Spinal cord (tissue), 9 donors: ENCODE measurements at regions not wholly inside any gene's neighbourhood (a gene's known extent, or its start where the extent isn't known, plus 50 kb on each side); places are given as distances from the start of the nearest gene placed in this dataset.

ENCODE experiments used
- DNase-seq, 6 donors: peaks; one replicate each; pipeline versions ENCODE4 v3.0.0 to v3.0.0-alpha.2; 2013 to 2015; ENCODE audit warnings: low spot score in 6 of 6, low read depth in 4 of 6
- H3K27ac ChIP-seq: one replicate; pipeline ENCODE4 v1.5.1; 2013; ENCODE audit warnings: low read depth, low read length, control low read depth
- H3K27me3 ChIP-seq: one replicate; pipeline ENCODE4 v1.6.1; 2013; ENCODE audit warnings: low read length; ENCODE audit not compliant: control insufficient read depth, insufficient read depth
- H3K36me3 ChIP-seq: one replicate; pipeline ENCODE4 v1.6.1; 2013; ENCODE audit warnings: low read length; ENCODE audit not compliant: control insufficient read depth, insufficient read depth
- H3K4me1 ChIP-seq: one replicate; pipeline ENCODE4 v1.6.1; 2013; ENCODE audit warnings: low read length; ENCODE audit not compliant: control insufficient read depth, insufficient read depth
- H3K4me3 ChIP-seq: one replicate; pipeline ENCODE4 v1.5.1; 2013; ENCODE audit warnings: low read depth, low read length, control low read depth
- H3K9me3 ChIP-seq: one replicate; pipeline ENCODE4 v1.6.1; 2013; ENCODE audit warnings: low read length; ENCODE audit not compliant: control insufficient read depth, insufficient read depth
- WGBS: methylation state at CpG from one replicate; pipeline ENCODE4 v1.1.5; 2013; ENCODE audit warnings: missing lambda C conversion rate; ENCODE audit not compliant: insufficient coverage; 5-methylcytosine and 5-hydroxymethylcytosine counted together
- donor health status: healthy.

- H3K4me1 ChIP-seq: peaks cover 2% of the 10 kb centered on the region
- no peaks in the 10 kb centered on the region for H3K9me3 ChIP-seq
- no CpG with 5 or more reads among the region's 2 CpGs for WGBS
- no peak overlapping the region for H3K4me3 ChIP-seq
- H3K36me3 ChIP-seq: no peaks in the 10 kb centered on the region
- no peak for DNase-seq
- peak overlapping the region; percentile 71 for H3K27ac ChIP-seq
- H3K27me3 ChIP-seq: no peaks in the 10 kb centered on the region
Measured at GRCh38 chr7:116355424-116355765, 144.1 kb upstream of the CAV2 start.

- Histone ChIP-seq H3K27me3 (no peaks in the 10 kb centered on the region), H3K9me3 (no peaks in the 10 kb centered on the region), H3K27ac (peak overlapping the region; percentile 71), H3K4me3 (no peak overlapping the region), H3K4me1 (peaks cover 2% of the 10 kb centered on the region), H3K36me3 (no peaks in the 10 kb centered on the region)
- no peak for DNase-seq
- 86% methylated on average over 1 of the region's 1 CpG for WGBS
Measured at GRCh38 chr7:116356333-116356965, 143.1 kb upstream of the CAV2 start.

DNA sequence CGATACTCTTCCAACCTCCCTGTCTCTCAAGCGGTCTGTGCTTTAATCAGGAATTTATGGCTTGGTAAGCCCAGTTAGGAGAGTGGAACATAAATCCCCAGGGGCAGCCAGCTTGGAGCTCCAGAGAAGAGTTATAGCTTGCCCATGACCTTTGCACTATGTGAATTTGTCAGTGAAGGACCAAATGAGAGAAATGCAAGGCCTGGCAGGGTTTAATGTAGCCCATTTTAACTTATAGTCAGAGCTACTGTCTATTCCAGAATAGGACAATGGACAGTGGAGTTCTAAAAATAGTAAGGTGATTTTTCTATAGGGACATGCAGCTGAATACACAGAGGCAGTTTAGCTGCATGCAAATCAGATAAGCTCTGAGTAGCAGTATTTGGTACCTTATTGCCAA lies 142.6 kb upstream of the CAV2 start:
- Histone ChIP-seq H3K4me1 (peaks cover 2% of the 10 kb centered on the region), H3K4me3 (no peak overlapping the region), H3K27me3 (no peaks in the 10 kb centered on the region), H3K36me3 (no peaks in the 10 kb centered on the region), H3K27ac (peak overlapping the region; percentile 8), H3K9me3 (no peaks in the 10 kb centered on the region)
- peak in 2 of 6 donors; percentile 52 to 68 for DNase-seq
- WGBS: no CpG with 5 or more reads among the region's 2 CpGs

DNA sequence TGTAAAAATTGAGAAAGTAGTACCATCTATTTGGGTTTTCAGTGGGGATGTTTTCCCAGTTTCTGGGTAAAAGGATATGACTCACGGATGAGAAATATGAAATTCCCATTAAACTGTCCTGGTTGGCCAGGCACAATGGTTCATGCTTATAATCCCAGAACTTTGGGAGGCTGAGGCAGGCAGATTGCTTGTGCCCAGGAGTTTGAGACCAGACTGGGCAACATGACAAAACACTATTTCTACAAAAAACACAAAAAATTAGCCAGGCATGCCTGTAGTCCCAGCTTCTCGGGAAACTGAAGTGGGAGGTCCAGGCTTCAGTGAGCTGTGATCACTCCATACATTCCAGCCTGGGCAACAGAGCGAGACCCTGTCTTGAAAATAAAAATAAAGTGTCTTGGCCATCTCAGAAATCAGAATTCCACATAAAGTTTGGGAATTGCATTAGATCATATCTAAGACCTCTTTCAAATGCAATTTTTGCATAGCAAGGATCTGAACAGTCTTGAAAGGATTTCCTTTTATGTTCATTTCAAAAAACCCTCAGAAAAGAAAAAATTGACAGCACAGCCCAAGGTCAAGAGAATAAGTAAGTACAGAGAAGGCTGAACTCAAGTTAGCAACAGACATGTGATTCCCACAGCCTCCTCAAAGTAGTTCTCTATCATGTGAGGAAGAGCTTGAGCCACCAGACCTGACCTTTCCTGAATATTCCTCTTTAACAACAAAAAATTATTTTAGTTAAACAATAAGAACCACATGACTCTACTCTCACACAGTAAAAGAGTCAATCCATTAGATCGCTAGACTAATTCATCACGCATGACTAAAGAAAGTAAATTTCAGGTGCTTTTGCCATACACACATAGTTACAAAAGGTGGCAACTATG lies 141.5 kb upstream of the CAV2 start:
- WGBS: no CpG with 5 or more reads among the region's 5 CpGs
- no peaks in the 10 kb centered on the region for H3K36me3 ChIP-seq
- no peak for DNase-seq
- no peaks in the 10 kb centered on the region for H3K27me3 ChIP-seq
- H3K27ac ChIP-seq: no peak overlapping the region
- no peaks in the 10 kb centered on the region for H3K9me3 ChIP-seq
- H3K4me3 ChIP-seq: no peak overlapping the region
- peaks cover 2% of the 10 kb centered on the region for H3K4me1 ChIP-seq

GRCh38 chr7:116361767-116362166 lies 137.8 kb upstream of the CAV2 start:
- no peaks in the 10 kb centered on the region for H3K27me3 ChIP-seq
- no CpG with 5 or more reads among the region's 3 CpGs for WGBS
- H3K36me3 ChIP-seq: no peaks in the 10 kb centered on the region
- no peaks in the 10 kb centered on the region for H3K4me1 ChIP-seq
- no peak overlapping the region for H3K27ac ChIP-seq
- no peak for DNase-seq
- no peak overlapping the region for H3K4me3 ChIP-seq
- H3K9me3 ChIP-seq: no peaks in the 10 kb centered on the region

- WGBS: 96% methylated on average over 7 of the region's 9 CpGs
- Histone ChIP-seq H3K9me3 (no peaks in the 10 kb centered on the region), H3K27me3 (no peaks in the 10 kb centered on the region), H3K4me1 (no peaks in the 10 kb centered on the region), H3K36me3 (no peaks in the 10 kb centered on the region), H3K27ac (no peak overlapping the region), H3K4me3 (no peak overlapping the region)
- DNase-seq: no peak
Measured at GRCh38 chr7:116363637-116364432, 135.7 kb upstream of the CAV2 start.

GRCh38 chr7:116364469-116364868 lies 135.1 kb upstream of the CAV2 start:
- no CpG with 5 or more reads among the region's 2 CpGs for WGBS
- no peak overlapping the region for H3K27ac ChIP-seq
- no peak overlapping the region for H3K4me3 ChIP-seq
- H3K4me1 ChIP-seq: no peaks in the 10 kb centered on the region
- DNase-seq: no peak
- no peaks in the 10 kb centered on the region for H3K27me3 ChIP-seq
- no peaks in the 10 kb centered on the region for H3K9me3 ChIP-seq
- H3K36me3 ChIP-seq: no peaks in the 10 kb centered on the region

GRCh38 chr7:116365797-116366196 lies 133.7 kb upstream of the CAV2 start:
- 56% methylated on average over 3 of the region's 5 CpGs for WGBS
- no peaks in the 10 kb centered on the region for H3K4me1 ChIP-seq
- peak in 1 of 6 donors; percentile 2 for DNase-seq
- no peaks in the 10 kb centered on the region for H3K36me3 ChIP-seq
- H3K27ac ChIP-seq: no peak overlapping the region
- no peaks in the 10 kb centered on the region for H3K27me3 ChIP-seq
- no peak overlapping the region for H3K4me3 ChIP-seq
- H3K9me3 ChIP-seq: no peaks in the 10 kb centered on the region

DNA sequence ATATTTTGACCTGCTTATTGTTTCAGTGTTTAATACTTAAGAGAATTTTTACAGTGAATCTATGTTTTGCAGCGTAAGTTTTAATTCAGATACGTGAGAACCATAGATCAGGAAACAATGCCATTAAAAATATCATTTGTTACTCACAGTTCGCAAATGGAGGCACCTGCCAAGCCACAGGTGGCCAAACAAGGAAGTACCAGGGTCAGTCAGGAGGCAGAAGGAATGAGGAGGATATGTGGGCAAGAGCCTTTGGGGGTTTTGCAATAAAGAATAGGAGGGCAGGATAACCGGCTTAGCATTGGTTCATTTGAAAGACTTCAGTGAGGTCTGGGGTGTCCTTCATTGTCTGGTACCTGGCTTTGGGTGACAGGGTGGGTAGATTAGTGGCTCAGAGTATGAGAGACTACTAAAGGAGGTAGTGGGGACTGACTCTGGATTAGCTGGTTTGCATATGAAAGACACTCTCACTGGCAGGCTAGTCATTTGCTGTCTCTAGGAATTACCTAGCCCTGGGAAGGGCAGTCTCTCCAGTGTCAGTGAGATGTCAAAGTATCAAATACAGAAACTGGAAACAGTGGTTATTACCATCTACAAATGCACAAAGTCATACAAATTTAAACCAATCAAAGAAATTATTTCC lies 132.2 kb upstream of the CAV2 start:
- 94% methylated on average over 2 of the region's 4 CpGs for WGBS

More for the DNA sequence above, 132.2 kb upstream of the CAV2 start:
- no peaks in the 10 kb centered on the region for H3K36me3 ChIP-seq
- H3K9me3 ChIP-seq: no peaks in the 10 kb centered on the region
- H3K27ac ChIP-seq: no peak overlapping the region
- no peak overlapping the region for H3K4me3 ChIP-seq
- no peaks in the 10 kb centered on the region for H3K4me1 ChIP-seq
- H3K27me3 ChIP-seq: no peaks in the 10 kb centered on the region
- no peak for DNase-seq
